AML-193 (cell line): ENCODE measurements at regions not wholly inside any gene's neighbourhood (a gene's known extent, or its start where the extent isn't known, plus 50 kb on each side); places are given as distances from the start of the nearest gene placed in this dataset.
"Not testable (repeated sequence)": the region's sequence is repeated elsewhere in the genome, so short reads cannot be mapped to it uniquely, and the experiment has no call there.

ENCODE experiments used
- DNase-seq, 2 experiments: peaks; one replicate each; lab custom pipeline; 2025; lab: John Stamatoyannopoulos, UW

GRCh38 chr15:81822587-81822986 lies 223.2 kb downstream of the MEX3B start:
- not testable (repeated sequence) for DNase-seq

GRCh38 chr15:81819924-81820635 lies 225.7 kb downstream of the MEX3B start:
- no peak for DNase-seq

- DNase-seq, result no peak
These were observed 230.8 kb downstream of the MEX3B start for GRCh38 chr15:81814882-81815455.

DNA sequence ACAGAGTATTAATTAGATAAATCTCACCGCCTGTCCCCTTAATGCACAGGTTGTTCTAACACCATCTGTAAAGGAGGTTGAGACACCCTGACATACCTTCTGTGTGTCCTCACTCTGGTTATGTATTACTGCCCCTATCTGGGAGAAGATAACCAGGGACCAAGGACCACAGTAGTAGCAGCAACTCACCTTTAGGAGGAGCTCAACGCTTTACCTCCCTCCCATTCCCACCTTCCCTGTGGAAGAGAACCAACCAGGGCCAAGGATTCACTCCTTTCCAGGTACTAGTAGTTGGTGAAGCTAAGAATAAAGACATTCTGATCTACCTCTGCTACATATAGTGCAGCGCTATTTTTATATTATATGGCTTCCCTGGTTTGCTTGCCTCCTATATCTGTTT lies 232.6 kb downstream of the MEX3B start:
- no peak for DNase-seq

- no peak for DNase-seq
These were observed 233.4 kb downstream of the MEX3B start for GRCh38 chr15:81812456-81812855.

GRCh38 chr15:81811736-81812135 lies 234.1 kb downstream of the MEX3B start:
- DNase-seq, result no peak

DNA sequence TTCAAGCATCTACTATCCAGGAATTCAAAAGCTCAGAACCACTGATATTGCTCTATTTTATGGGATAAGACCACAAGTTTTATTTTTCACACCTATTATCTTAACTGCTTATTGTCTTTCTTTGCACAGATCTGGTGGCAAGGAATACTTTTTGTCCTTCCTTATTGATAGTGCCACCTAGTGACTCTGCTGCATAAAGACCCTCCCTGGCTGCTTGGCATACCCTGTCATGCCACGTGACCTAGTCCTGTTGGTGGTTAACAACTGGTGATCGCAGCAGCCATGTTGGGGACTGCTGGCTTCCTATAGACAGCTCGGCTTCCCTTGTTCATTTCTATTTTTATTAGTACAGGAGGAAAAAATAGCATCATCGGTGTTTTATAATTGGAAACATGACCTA lies 236.3 kb downstream of the MEX3B start:
- DNase-seq, result peak; percentile 1 to 23

DNA sequence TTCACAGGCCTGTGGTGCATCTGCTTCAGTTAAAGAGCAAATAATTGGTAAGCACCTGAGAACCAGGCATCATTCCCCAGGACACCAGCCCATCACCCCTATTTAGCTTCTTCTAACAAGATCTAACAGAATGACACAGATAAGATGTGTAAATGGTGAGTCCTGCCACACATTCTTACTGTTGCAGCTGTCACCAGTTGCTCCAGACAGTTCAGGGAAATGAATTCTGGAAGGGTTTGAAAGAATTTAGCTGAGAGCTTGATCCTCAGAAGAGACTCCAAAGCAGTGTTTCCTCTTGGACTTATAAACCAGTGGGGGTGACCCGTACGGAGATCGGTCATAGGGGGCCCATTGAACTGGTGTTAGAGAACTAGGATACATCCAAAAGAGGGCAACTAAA lies 238.0 kb downstream of the MEX3B start:
- DNase-seq, result no peak

- no peak for DNase-seq
These were observed 238.6 kb downstream of the MEX3B start for GRCh38 chr15:81807186-81807585.

DNA sequence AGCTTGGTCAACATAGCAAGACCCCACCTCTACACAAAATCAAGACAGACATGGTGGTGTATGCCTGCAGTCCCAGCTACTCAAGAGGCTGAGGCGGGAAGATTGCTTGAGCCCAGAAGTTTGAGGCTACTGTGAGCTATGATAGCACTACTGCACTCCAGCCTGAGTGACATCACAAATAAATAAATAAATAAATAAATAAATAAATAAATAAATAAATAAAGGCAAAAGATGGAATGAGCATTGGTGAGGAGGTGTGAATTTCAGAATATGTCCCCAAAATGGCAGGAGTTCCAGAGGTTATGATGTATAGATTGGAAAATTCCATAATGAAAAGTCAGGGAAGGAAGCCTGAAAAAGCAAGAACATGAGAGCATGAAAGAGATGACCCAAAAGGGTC lies 249.9 kb downstream of the MEX3B start:
- DNase-seq, result no peak

DNA sequence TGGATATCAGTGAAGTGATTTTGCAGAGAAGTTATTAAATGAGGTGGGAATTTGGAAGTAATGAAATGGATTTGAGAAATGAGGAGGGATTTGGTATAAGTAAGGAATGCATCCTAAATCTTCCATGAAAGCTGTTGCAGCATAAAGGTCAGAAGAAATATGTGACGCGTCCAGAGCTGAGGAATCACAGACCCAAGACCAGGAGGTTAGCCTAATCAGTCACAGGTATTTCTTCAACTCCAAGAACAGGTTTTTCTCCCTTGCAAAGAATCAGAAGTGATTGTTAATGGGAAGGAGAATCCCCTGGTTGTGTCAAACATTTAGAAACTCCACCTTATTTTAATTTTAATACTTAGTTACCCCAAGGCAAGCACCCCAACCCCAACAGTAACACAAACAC lies 253.2 kb downstream of the MEX3B start:
- no peak for DNase-seq

DNA sequence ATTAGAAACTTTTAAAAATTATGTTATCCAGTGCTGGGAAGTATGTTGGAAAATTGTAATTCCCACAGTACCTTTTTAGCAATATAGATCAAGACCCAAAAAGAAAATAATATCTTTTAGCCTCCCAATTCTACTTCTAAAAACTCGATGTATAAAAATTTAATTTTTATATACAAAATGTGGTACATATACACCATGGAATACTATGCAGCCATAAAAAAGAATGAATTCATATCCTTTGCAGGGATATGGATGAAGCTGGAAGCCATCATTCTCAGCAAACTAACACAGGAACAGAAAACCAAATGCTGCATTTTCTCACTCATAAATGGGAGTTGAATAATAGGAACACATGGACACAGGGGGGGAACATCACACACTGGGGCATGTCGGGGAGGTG lies 254.5 kb downstream of the MEX3B start:
- not testable (repeated sequence) for DNase-seq

GRCh38 chr15:81789403-81789802 lies 256.4 kb downstream of the MEX3B start:
- DNase-seq, result no peak

DNA sequence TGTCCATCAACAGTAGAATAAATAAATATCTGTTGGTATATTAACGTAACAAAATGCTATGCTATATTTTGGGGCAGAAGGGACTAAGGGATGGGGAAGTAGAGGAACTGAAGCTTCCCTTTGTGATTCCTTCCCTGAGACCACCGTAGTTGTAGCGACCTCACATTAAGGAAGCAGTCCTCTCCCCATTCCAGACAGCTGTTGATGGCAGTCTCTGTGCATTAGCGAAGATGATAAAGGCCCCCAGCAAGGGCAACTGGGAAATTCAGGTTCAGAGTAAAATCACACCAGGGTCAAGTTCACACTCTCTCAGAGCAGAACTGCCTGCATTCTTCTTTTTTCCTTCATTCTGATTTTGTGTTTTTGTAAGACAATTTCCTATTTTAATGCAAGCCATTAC lies 259.0 kb downstream of the MEX3B start:
- DNase-seq, result no peak

DNA sequence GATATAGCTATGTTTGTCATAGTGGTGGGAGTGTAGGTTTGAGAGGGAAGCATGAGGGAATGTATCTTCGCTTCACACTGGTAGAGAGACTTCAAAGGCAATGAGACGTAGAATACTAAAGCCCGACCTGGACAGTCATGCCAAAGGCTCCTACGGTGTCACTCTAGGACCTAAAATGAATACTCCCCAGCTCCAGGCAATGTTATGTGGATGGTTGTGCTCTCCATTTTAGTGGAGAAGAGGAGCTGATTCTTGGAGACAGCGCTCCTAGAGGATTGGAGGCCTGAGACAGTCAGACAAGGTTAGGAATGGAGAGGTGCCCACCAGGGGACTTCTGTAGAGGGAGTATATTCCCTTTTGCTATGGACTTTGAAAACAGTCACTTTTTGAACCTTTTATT lies 260.1 kb downstream of the MEX3B start:
- DNase-seq, result no peak

DNA sequence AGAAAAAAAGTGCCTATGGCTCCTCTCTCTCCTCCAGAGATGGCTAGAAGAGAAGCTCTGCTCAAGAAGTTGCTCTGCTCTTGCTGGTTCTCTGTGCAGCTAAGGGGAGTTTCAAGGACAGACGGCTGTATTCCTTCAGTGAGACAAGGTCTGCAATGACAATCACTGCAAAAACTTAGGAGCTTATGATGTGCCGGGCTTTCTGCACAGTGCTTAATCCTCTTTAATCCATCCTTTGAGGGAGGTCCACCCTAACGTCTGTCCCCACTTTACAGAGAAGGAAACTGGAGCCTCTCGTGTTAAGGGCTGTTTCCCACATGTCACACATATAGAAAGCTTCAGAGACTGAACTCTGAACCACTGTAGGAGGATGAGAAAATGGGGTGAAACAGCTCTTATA lies 260.6 kb downstream of the MEX3B start:
- no peak for DNase-seq

DNA sequence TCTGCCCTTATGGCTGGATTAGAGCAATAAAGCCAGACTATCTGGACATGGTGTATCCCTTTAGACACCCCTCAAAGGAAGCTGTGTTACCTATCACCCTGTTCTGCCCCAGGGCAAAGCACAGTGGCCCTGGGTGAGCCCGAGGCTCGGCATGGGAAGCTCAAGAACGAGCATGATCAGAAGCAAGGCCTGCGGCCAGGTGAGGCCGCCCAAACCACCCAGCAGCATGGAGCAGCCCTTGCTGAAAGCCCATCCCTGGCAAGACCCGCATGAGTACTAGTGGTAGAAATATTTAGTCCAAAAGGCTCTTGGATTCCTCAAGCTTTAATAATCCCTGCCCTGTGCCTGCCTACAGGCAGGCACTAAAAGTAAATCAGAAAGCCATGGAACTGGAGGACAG lies 261.1 kb downstream of the MEX3B start:
- no peak for DNase-seq

DNA sequence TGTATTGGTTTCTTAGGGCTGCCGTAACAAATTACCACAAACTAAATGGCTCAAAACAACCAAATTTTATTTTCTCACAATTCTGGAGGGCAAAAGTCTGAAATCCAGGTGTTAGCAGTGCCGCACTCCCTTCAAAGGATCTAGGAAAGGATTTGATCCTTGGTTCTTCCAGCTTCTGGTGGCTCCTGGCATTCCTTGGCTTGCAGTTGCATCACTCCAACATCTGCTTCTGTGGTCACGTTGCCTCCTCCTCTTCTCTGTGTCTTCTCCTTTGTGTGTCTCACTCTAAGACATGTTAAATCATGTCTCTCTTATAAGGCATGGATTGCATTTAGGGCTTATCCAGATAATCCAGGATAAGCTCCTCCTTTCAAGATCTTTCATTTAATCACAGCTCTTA lies 262.2 kb downstream of the MEX3B start:
- DNase-seq, result no peak

DNA sequence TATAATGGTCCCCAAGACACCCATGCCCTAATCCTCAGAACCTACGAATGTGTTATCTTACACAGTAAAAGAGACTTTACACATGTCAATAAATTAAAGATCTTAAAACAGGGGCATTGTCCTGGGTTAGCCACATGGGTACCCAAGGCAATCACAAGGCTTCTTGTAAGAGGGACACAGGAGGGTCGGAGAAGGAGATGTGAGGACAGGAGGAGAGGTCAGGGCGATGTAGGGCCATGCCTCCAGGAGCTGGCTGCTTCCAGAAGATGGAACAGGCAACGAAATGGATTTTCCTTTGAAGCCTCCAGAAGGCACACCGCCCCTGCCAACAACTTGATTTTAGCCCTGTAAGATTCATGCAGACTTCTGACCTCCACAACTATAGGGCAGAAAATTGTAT lies 262.7 kb downstream of the MEX3B start:
- no peak for DNase-seq

DNA sequence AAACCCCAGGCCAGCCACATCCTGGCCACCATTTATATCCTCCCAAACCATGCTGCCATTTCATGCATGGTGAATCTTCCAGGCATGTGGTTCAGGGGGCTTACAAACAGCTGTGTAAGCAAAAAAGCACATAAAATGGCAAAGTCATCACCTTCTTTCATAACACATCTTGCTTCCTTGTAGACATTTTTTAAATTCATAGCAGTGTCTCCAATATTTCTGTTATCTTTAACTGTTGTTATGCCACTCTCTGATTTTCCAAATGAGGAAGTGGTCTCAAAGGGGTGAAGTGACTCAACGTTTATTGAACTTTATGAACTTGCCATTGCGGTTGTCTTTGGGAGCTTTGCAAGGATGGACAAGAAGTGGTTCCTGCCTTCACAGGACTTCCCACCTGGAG lies 264.4 kb downstream of the MEX3B start:
- DNase-seq, result no peak

DNA sequence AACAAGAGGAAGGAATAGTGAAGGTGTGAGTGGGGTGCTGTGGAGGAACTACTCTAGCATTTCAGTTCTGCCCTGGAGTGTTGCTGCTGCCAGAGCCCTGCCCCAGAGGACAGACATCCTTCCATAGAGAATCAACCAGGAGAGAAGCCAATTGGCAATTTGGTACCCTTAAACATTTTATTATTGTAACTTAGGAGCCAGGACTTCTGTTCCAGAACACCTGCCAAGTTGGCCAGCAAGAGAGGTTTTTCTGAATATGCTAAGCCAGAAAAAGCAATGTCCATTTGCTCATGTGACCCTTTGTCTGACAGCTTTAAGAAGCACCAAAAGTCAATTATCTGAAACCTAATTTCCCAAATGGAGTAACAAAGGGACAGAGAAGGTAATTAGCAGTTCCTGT lies 264.9 kb downstream of the MEX3B start:
- DNase-seq, result no peak

DNA sequence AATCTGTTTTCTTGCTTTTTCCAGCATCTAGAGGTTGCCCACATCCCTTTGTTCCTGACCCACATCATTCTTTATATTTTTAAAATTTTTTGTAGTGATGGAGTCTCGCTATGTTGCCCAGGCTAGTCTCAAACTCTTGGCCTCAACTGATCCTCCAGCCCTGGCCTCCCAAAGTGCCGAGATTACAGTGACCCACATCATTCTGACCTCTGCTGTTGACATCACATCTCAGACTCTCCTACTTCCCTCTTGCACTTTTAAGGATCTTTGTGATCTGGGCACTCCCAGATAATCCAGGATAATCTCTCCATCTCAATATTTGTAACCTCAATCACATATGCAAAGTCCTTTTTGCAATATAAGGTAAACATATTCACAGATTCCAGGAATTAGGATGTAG lies 266.6 kb downstream of the MEX3B start:
- no peak for DNase-seq

- DNase-seq, result no peak
These were observed 268.3 kb downstream of the MEX3B start for GRCh38 chr15:81777546-81777945.

DNA sequence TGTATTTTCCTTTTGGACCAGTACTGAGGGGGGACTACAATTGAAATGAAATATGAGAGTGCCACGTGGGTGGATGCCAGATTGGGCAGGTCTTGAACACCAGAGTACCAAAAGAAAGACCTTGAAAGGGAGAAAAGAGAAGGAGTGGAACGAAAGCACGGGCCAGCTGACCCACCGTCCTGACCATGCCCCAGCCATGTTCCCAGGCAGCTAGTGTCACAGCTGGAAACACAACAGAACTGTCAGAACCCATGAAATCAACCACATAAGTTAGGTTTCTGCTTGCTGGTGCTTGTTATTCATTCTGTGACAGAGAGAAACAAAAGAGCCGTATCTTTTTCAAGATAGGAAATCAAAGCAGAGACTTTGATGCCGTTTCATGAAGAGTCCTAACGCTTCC lies 268.8 kb downstream of the MEX3B start:
- no peak for DNase-seq
